Glutamatergic neuron (in vitro differentiated cells): ENCODE measurements at regions not wholly inside any gene's neighbourhood (a gene's known extent, or its start where the extent isn't known, plus 50 kb on each side); places are given as distances from the start of the nearest gene placed in this dataset.

Source experiments
- DNase-seq: peaks from one replicate; pipeline ENCODE4 v3.0.0; 2022
- H3K27ac Mint-ChIP-seq: one replicate; pipeline ENCODE4 v1.8.0; 2020; ENCODE audit warnings: mild to moderate bottlenecking, mixed read lengths, inconsistent platforms; ENCODE audit not compliant: unreplicated experiment
- H3K27me3 Mint-ChIP-seq: one replicate; pipeline ENCODE4 v1.8.0; 2020; ENCODE audit warnings: mild to moderate bottlenecking, moderate library complexity, mixed read lengths, inconsistent platforms; ENCODE audit not compliant: unreplicated experiment
- H3K36me3 Mint-ChIP-seq: one replicate; pipeline ENCODE4 v1.8.0; 2020; ENCODE audit warnings: mild to moderate bottlenecking, mixed read lengths, inconsistent platforms; ENCODE audit not compliant: unreplicated experiment
- H3K4me1 Mint-ChIP-seq: one replicate; pipeline ENCODE4 v1.8.0; 2020; ENCODE audit warnings: mild to moderate bottlenecking, low read depth, mixed read lengths, inconsistent platforms; ENCODE audit not compliant: unreplicated experiment
- H3K4me3 Mint-ChIP-seq: one replicate; pipeline ENCODE4 v1.8.0; 2020; ENCODE audit warnings: mild to moderate bottlenecking, mixed read lengths, inconsistent platforms; ENCODE audit not compliant: unreplicated experiment
- H3K9me3 Mint-ChIP-seq: one replicate; pipeline ENCODE4 v1.8.0; 2020; ENCODE audit warnings: mild to moderate bottlenecking, moderate library complexity, mixed read lengths, inconsistent platforms; ENCODE audit not compliant: unreplicated experiment
- TF ChIP-seq, protein P1 (sequence below): fragments of 200-600 bp; sonication (generic); IDR thresholded peaks from one replicate; pipeline ENCODE4 v1.5.0; 2021; ENCODE audit not compliant: partially characterized antibody, unreplicated experiment

DNA sequence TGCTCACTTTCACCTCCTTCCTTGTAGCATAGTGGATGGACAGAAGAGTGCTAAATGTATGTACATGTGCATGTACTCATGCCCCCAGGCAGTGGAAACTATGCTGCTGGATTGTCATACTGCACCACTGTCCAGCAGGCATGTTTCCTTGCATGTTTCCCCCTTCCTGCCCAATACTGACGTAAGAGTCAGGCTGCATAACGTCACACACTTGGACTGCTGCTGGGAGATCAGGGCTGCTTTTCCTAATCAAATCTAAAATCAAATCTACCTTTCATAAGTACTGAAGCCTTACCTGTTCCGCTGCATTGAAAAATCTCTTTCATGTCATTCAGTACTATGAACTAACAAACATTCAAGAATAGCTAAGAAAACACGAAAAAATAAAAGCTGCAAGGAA lies 67.9 kb upstream of the ROBO1 start:
- TF ChIP-seq, protein P1, sequence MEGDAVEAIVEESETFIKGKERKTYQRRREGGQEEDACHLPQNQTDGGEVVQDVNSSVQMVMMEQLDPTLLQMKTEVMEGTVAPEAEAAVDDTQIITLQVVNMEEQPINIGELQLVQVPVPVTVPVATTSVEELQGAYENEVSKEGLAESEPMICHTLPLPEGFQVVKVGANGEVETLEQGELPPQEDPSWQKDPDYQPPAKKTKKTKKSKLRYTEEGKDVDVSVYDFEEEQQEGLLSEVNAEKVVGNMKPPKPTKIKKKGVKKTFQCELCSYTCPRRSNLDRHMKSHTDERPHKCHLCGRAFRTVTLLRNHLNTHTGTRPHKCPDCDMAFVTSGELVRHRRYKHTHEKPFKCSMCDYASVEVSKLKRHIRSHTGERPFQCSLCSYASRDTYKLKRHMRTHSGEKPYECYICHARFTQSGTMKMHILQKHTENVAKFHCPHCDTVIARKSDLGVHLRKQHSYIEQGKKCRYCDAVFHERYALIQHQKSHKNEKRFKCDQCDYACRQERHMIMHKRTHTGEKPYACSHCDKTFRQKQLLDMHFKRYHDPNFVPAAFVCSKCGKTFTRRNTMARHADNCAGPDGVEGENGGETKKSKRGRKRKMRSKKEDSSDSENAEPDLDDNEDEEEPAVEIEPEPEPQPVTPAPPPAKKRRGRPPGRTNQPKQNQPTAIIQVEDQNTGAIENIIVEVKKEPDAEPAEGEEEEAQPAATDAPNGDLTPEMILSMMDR = no peak
- no peaks in the 10 kb centered on the region for H3K36me3 Mint-ChIP-seq
- H3K4me1 Mint-ChIP-seq = no peaks in the 10 kb centered on the region
- no peaks in the 10 kb centered on the region for H3K27me3 Mint-ChIP-seq
- H3K4me3 Mint-ChIP-seq = no peak overlapping the region
- no peak for DNase-seq
- H3K27ac Mint-ChIP-seq = no peak overlapping the region
- H3K9me3 Mint-ChIP-seq = no peaks in the 10 kb centered on the region

DNA sequence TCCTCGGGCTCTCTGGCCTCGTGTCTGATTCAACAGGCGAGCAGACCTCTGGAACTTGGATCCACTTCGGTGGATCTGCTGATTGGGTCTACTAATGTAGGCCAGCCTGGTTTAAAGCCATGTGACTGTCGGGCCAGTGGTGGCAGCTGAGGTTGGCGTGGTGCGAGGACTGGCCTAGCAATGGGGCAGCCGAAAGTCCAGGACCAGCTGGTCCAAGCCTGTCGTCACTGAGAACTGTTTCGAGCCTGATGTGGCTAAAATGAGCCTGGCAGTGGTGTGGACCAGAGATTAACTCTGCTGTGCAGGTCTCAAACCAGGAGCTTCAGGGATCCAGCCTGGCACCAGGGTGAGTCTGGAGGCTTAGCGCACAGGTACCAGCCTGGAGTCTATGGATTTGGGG lies 56.4 kb upstream of the ROBO1 start:
- no peaks in the 10 kb centered on the region for H3K4me1 Mint-ChIP-seq
- DNase-seq = no peak
- TF ChIP-seq, protein P1 = no peak
- H3K27me3 Mint-ChIP-seq = no peaks in the 10 kb centered on the region
- H3K27ac Mint-ChIP-seq = no peak overlapping the region
- peaks cover 2% of the 10 kb centered on the region for H3K36me3 Mint-ChIP-seq
- no peak overlapping the region for H3K4me3 Mint-ChIP-seq
- H3K9me3 Mint-ChIP-seq = peaks cover under 1% of the 10 kb centered on the region

DNA sequence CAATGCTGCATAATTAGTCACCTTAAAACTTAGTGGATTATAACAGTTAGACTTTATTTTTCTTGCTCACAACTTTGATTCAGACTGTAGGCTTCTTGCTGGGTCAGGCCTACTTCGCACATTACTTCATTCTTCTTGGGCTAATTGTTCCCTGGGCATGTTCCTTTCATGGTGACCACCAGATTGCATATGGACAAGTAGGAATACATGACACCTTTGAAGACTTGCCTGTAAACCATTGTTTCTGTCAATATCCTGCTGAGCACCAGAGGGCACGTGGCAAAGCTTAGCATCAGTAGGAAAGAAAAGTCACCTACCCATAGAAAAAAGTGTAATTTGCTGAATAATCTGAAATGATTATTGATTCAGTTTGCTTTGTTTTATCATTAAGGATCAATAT lies 54.3 kb upstream of the ROBO1 start:
- Mint-ChIP-seq H3K9me3 (no peaks in the 10 kb centered on the region), H3K27ac (no peak overlapping the region), H3K27me3 (no peaks in the 10 kb centered on the region), H3K36me3 (no peaks in the 10 kb centered on the region), H3K4me1 (no peaks in the 10 kb centered on the region), H3K4me3 (no peak overlapping the region)
- TF ChIP-seq, protein P1 = no peak
- no peak for DNase-seq

DNA sequence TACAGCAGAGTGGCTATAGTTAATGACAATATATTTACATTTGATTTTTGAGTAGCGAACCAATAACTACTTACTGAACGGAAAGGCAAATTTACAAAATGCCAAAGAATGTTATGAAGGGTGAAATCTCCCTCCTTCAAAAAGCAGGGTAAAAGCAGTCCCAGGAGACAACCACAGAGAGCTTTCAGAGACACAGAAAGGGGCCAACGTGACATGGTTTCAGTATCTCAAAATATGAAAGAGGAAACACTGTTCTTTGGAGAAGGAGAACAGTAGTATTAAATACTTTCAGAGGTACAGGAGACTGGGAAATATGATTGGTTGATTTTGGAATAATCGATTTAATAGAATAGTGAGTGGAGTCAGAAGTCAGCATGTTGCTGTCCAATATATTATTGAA lies 52.3 kb upstream of the ROBO1 start:
- DNase-seq = no peak
- H3K36me3 Mint-ChIP-seq = peaks cover 13% of the 10 kb centered on the region
- H3K27ac Mint-ChIP-seq = no peak overlapping the region
- peaks cover 1% of the 10 kb centered on the region for H3K9me3 Mint-ChIP-seq
- no peaks in the 10 kb centered on the region for H3K4me1 Mint-ChIP-seq
- TF ChIP-seq, protein P1 = no peak
- H3K4me3 Mint-ChIP-seq = no peak overlapping the region
- no peaks in the 10 kb centered on the region for H3K27me3 Mint-ChIP-seq

DNA sequence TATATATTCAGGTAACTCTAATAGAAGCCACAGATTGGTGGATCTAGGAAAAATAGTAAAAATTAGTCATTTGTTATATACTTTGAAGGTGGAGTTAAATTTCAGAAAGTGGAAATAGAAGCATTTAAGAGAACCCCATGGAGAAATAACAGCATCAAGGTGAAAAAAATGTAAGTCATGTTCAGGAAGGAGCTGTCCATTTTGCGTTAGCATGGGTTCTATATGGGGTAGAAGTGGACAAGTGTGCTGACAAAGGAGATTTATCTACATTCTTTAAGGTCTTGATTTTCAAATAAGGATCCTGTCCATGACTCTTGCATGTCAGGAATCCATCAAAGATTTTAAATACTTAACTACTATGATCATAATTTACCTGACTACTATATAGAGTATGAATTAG lies 50.2 kb upstream of the ROBO1 start:
- peaks cover 16% of the 10 kb centered on the region for H3K36me3 Mint-ChIP-seq
- TF ChIP-seq, protein P1 = no peak
- H3K27me3 Mint-ChIP-seq = no peaks in the 10 kb centered on the region
- H3K27ac Mint-ChIP-seq = no peak overlapping the region
- H3K9me3 Mint-ChIP-seq = peaks cover 2% of the 10 kb centered on the region
- no peak for DNase-seq
- H3K4me1 Mint-ChIP-seq = no peaks in the 10 kb centered on the region
- H3K4me3 Mint-ChIP-seq = no peak overlapping the region
